ENCODE measurements at regions not wholly inside any gene's neighbourhood (a gene's known extent, or its start where the extent isn't known, plus 50 kb on each side); places are given as distances from the start of the nearest gene placed in this dataset.
"Not testable (repeated sequence)": the region's sequence is repeated elsewhere in the genome, so short reads cannot be mapped to it uniquely, and the experiment has no call there.

DNA sequence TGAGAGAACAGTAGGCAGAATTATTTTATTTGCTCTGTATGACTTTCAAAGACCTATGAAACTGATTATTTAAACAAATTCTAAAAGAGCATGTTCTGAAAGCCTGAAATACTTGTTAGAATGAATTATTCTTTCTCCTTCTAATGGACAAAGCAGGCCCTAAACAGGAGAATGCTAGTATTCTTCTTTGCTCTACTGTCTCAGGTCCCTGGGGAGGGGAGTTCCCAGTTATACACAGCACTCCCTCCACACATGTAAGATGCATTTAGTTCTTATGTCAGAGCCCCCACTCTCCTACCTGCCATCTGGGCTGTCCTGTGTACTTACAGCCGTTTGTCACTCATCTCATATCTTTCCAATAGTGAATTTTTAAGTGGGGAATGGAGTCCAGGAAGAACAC lies 633.5 kb upstream of the ANKRD30A start:
- DNase-seq (ENCODE audit: low spot score), result no peak

DNA sequence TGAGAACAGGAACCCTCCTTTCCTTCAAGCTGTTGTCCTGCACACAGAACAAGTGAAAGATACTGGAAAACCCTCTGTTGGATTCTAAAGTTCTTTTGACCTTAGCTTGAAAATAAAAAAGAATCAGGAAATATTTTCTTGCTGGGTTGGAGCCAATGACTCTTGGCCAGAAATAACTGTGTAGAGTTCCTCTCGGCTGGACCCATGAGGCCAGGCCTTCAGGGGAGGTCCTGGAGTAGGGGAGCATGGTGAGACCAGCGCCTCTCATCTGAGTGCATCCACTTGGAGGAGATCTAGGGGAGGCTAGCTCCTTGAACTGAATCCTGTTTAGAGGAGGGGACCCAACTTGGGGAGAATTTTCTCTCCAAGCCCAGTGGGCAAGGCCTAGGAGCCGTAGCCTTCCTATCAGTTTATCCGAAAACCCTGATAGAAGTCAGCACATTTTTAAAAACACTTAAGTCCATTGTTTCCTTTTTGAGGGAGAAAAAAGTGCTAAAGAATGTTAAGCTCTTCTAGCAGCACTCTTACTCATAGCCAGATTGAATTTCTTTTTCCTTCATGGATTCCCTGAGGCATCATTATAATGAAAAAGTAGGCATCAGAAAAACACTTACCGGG lies 635.7 kb upstream of the ANKRD30A start:
- DNase-seq (ENCODE audit: low spot score), result no peak

DNA sequence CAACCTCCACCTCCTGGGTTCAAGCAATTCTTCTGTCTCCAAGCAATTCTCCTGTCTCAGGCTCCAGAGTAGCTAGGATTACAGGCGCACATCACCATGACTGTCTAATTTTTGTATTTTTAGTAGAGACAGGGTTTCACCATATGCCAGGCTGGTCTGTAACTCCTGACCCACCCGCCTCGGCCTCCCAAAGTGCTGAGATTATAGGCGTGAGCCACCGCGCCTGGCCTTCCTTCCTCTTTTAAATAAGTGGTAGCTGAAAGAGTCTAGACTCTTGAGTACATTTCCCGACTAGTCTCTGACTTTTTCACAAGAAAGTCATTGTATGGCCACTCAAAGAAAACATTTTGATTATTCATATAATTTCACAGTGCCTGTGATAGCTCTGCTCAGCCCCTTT lies 636.2 kb upstream of the ANKRD30A start:
- DNase-seq (ENCODE audit: low spot score), result no peak

DNA sequence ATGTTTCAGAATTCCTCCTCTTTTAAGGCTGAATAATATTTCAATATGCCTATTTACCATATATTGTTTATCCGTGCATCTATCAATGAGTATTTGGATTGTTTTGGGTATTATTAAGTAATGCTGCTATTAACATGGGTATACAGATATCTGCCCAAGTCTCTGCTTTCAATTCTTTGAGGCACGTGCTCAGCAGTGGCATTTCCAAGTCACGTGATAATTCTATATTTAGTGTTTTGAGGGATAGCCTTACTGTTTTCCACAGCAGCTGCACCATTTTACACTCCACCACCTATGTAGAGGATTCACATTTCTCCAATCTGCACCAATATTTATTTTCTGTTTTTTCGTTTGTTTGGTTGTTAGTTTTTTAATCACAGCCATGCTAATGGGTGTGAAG lies 636.8 kb upstream of the ANKRD30A start:
- DNase-seq (ENCODE audit: low spot score), result no peak

DNA sequence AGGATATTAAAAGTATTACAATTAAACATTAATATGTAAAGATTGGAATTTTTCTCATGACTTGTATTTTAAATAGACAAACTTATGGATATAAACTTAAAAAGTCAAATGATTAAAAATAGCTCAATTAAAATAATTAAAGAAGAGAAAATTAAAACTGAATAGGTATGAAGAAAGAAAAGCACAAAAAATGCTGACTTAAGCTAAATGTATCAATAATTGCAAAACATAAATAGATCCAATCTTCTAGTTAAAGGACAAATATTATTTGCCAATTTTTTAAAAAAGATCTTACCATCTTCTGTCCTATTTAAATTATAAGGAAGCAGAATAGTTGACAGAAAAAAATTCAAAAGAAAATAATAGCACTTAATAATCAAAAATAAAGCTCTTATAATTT lies 646.3 kb upstream of the ANKRD30A start:
- DNase-seq (ENCODE audit: low spot score), result no peak

DNA sequence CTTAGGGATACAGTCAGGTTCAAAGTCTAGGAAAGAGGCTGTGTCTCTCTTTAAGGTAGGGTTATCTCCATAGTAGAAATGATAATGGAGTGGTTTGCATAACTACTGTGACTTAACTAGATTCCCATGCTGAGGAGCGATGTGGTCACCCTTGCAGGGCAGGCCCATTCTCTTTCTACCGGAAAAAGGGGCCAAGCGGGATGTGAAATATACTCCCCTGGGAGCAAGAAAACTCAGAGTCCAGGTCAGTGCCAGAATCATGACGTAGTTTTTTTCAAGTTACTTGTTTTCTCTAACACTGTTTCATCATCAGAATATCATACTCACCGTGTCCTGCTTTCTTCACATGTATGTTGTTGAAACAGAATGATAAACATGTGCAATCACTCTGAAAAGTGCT lies 649.0 kb upstream of the ANKRD30A start:
- no peak for DNase-seq (ENCODE audit: low spot score)

DNA sequence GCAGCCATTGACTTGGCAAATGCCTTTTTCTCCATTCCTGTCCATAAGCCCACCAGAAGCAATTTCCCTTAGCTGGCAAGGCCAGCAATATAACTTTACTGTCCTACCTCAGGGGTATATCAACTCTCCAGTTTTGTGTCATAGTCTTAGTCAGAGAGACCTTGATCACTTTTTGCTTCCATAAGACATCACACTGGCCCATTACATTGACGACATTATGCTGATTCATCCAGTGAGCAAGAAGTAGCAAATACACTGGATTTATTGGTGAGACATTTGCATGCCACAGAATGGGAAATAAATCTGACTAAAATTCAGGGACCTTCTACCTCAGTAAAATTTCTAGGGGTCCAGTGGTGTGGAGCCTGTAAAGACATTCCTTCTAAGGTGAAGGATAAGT lies 649.7 kb upstream of the ANKRD30A start:
- DNase-seq (ENCODE audit: low spot score), result no peak

DNA sequence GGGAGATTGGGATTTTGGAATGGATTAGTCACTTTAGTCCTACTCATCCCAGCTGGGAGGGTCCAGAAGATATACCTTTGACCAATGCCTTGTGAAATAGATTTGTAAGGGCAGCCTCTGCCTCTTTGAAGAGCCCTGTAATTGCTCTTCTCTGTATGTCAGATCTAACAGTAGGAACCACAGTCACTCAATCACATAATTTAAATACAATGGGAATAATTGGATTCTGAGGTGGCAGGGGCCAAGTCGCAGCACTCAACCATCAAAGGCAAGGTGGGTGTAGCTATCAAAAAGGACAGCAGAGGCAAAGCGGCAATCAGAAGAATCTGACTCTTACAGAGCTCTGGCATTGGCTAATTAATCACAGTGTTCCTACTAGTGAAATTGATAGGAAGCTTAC lies 650.9 kb upstream of the ANKRD30A start:
- DNase-seq (ENCODE audit: low spot score), result no peak

DNA sequence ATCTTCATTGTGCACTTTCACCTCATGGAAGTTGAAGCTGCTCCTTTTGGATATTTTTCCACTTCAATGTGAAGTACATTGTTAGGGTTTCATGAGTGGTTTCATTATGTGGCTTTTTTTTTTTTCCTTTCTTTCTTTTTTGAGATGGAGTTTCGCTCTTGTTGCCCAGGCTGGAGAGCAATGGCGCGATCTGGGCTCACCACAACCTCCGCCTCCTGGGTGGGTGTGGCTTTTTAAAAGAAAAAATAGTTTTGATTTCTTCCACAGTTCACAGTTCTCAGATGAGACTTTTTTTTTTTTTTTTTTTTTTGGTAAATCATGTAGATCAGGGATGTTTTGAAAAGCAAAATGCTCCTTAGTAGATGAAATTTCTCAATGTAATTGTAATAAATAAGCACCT lies 652.3 kb upstream of the ANKRD30A start:
- DNase-seq (ENCODE audit: low spot score), result no peak

DNA sequence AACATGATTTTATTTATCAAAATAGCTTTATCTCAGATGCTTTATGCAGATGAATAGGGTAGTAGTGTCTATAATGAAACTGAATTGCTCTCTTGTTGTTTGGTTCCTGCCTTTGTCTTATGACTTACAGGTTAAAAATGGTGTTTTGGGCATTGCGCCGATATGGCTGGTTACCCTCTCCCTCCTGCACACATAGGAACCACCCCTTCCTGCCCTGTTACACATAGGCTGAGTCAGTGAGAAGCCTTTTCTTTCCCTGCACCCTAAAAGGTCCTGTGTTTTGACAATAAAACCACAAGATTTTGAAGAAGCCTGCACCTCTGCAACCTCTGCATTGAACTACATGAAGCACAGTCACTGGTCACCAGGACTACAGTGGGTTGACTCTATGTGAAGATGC lies 655.8 kb upstream of the ANKRD30A start:
- DNase-seq (ENCODE audit: low spot score), result no peak

DNA sequence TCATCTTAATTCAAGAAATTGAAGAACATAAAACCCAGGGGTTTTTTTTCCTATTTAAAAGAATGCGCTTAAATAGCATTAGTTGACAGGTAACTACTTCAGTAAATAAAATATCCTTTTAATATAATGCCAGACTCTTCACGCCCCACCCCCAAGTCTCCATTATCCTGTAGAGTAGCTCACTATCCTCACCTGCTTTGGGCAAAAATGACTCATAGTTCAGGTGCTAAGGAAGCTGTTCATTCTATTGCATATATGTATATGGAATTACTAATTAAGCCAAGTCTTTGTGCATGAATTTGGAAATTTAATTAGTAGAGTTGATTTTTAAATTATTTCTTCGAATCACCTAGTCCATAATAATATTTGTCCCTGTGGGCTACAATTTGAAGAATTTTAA lies 656.8 kb upstream of the ANKRD30A start:
- no peak for DNase-seq (ENCODE audit: low spot score)

DNA sequence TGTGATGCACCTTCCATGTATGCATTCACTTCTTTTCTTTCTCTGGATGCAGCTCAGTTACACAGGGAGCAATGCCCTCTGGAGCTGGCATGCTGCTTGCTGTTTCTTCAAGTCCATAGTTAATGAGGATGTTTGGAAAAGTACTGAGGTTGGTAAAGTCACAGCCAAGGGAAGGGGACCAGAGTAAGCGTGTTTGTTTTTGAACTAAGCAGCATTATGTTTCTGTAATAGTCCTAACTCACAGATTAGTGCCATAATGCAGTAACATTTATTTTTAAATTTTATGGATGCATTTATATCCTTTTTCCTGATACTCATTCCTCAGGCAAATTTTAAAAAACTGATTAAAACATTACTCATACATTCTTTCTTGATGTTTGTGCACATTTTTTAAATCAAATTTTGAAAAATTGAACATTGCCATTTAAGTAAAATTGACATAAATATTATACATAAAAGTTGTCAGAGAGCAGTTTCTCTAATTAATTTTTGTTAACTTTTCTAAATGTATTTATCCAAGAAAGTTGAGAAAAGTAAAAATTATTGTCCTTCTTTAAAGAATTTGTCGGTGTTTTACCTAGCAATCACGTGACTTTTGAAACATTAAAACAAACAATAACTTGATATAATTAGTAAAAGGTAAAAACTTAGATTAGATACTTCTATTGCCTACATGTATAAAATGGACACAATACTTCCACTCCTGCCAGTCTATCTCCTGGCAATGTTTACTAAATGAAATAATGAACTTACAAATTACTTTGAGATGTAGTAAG lies 659.6 kb upstream of the ANKRD30A start:
- no peak for DNase-seq (ENCODE audit: low spot score)

DNA sequence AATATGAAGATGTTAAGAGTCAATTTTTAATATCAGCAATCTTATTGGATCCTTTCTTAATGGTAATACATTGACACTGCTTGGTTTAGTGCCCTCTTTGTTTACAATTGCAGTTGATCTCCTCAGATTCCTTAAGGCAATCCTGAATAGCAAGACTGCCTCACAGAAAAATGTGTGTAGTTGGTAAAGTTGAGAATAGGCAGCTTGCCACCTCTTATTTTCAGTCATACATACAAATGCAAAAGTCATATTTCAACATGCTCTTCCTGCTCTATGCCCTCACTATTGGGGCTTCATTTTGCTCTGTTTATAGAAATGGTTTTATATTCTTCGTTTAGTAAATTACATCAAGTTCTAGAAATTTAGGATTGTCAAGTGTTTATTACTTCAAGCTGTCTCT lies 661.1 kb upstream of the ANKRD30A start:
- no peak for DNase-seq (ENCODE audit: low spot score)

DNA sequence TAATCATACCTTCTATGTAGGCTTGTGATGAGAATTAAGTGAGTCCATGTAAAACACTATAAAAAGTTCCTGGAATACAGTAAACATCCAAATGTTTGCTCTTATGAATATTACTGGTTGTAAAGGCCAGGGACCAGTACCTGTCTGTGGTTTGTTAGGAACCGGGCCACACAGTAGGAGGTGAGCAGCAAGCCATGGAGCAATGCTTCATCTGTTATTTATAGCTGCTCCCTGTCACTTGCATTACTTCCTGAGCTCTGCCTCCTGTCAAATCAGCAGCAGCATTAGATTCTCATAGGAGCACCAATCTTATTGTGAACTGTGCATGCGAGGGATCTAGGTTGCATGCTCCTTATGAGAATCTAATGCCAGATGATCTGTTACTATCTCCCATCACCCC lies 662.0 kb upstream of the ANKRD30A start:
- no peak for DNase-seq (ENCODE audit: low spot score)

DNA sequence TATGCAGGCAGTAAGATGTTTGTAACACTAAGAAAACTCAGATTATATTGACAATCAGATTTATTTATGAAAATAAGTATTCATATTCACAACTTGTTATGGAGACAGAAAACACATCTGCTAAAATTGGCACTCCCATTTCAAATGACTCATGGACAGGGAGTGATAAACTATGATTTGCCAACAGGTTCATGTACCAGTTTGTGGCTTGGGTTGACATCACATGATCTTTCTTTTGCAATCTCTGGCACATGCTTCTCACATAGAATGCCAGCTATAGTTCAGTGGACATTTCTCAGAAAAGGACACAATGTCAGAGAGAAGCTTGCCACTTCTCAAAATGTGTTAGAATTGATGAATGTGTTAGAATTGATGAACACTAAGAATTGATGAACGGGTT lies 663.2 kb upstream of the ANKRD30A start:
- DNase-seq (ENCODE audit: low spot score), result no peak

DNA sequence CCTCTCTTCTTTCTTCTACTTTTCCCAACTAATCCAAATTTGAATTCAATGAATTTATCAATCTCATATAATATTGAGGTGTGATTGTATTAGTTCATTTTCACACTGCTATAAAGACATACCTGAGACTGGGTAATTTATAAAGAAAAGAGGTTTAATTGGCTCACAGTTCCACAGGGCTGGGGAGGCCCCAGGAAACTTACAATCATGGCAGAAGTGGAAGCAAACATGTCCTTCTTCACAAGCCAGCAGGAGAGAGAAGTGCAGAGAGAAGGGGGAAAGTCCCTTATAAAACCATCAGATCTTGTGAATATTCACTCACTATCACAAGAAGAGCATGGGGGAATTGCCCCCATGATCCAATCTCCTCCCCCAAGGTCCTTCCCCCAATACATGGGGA lies 667.0 kb upstream of the ANKRD30A start:
- not testable (repeated sequence) for DNase-seq (ENCODE audit: low spot score)

DNA sequence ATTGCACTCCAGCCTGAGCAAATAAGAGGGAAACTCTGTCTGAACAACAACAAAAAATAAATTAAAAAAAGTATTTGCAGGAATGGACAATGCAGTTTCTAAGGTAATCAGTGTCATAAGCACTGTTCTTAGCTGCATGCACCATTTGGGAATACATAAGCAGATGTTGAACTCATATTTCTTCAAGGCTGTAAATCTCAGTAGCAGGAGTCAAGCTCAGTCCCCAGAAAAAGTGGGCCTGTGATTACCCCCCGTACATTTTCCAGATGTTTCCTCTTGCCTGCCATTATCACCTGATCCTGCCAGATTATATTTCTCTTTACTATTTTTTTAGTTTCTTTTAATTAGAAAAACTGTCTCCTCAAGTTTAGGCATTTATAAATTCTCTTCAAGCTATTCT lies 667.6 kb upstream of the ANKRD30A start:
- no peak for DNase-seq (ENCODE audit: low spot score)

DNA sequence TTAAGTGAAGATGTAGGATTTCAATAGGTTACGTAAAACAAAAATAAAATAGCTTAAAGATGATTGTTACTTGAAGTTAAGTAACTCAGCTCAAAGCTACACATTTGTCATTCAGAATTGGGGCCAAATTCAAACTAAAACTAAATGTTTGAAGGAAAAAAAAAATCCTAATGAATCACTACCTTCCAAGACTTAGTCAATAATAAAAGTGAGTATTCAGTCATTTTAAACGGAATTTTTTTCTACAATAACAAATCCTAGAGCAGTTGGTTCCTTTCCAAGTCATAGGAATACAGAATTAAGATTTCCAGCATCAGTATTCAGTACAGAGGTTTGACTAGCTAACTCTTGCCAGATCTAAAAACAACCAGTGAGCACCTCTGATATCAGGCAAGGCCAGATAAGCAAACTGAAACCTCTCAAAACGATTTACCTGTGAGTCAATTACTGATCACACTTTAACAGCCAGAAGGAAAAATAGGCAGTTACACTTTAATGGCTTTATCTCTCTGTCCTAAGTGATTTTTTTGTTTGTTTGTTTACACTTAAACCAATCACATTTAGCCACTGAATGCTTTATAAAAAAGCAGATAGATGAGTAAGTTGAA lies 669.8 kb upstream of the ANKRD30A start:
- DNase-seq (ENCODE audit: low spot score), result no peak

DNA sequence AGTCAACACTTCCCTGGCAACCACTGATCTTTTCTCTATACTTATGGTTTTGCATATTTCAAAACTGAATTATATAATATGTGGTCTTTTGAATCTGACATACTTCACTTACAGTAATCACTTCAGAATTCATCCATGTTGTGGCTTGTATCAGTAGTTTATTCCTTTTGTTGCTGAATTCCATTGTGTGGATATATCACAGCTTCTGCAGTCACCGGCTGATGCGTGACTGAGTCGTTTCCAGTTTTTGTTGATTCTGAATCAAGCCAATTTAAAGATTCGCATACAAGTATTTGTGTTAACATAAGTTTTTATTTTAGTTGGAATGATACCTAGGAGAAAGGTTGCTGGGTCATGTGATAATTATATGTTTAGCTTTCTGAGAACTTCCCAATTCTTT lies 672.5 kb upstream of the ANKRD30A start:
- DNase-seq (ENCODE audit: low spot score), result no peak

DNA sequence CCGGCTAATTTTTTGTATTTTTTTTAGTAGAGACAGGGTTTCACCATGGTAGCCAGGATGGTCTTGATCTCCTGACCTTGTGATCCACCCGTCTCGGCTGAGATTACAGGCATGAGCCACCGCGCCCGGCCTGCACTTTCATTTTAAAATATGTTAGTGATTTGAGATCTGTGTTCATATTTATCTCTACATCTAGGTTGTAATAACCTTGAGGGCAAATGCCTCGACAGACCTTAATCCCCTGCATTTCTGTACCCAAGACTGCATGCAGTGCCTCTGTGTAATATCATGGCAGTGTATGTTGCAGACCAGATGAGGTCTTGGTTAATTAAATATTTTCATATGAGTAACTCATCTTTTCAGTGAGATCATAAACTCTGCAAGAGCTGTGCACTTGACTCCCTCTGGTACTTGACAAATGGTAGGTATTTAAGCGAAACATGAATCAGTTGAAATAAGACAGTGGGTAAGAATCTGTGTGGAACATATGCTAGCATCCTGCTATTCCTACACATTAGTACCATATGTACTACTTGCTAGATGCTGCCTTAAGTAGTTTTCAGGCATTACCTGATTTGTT lies 673.9 kb upstream of the ANKRD30A start:
- no peak for DNase-seq (ENCODE audit: low spot score)

DNA sequence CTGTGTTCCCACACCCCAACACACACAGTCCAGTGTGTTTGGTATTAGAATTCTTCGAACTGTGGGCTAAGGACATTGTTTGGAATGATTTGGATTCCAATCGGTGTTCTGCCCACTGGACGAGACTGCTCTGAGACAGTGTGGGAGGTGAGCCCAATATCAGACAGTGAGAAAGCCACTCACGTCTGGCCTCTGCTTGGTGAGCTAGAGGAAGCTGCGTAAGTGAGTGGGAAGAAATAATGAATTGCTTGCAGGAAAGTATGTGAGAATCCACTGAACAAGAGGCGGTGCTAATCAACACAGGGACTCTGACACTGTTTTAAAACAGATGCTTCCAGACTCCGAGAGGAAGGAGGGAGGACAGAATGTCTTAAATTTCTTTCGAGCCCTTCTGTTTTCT lies 675.0 kb upstream of the ANKRD30A start:
- DNase-seq (ENCODE audit: low spot score), result no peak

DNA sequence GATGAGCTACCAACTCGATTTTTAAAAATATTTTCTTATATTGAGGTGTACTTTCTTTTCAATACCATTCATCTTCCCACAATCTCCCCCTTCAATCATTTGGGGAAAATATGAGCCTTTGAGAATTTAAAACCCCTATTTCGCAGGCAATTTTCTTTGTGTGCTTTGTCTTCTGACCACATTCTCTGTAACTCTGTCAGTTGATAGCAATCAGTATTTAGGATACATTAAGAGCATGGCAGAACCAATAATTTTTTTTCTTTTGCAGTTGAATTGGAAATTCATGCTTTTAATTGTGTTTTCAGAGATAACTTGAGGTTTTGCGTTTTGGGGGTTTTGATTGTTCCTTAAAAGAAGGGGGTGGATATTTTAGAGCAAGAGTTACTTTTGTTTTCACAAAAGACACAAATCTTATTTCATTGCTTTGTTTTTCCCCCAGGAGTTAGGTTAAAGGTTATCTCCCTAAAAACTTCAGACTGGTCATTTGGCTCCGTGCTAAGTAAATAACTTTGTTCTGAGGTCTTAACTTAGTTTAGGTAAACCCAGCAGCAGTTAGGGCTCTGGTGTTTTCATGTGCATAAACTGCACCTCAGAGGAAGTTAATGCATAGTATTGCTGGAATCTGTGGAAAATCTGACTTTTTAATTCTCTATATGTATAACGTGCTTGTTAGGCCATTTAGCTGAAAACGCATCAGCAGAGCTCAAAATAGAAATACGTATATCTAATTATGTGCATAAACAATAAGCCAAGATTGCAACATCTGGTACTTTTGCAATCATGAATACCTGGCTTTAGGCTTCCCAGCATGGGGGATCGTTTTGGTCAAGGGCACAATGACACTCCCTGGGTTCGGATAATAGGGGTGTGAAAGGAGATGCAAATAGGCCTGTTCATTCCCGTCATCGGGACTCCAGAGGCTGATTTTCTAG lies 676.4 kb upstream of the ANKRD30A start:
- no peak for DNase-seq (ENCODE audit: low spot score)

Measured in NAMALWA (cell line).